OCI-LY7 (cell line): ENCODE measurements at regions not wholly inside any gene's neighbourhood (a gene's known extent, or its start where the extent isn't known, plus 50 kb on each side); places are given as distances from the start of the nearest gene placed in this dataset.

Experiments used
- BruUV-seq: library from RNA; stranded (reverse); fragments of 400-500 nt; replicated peaks from 2 replicates; lab custom pipeline; 2021; lab: Mats Ljungman, UMichigan
- CTCF ChIA-PET: fragments of 300-600 bp; sonication (Branson Sonifier 250); formaldehyde crosslinking; loops from one replicate; lab custom pipeline; 2022; ENCODE audit warnings: antibody characterized with exemption; ENCODE audit not compliant: unreplicated experiment; lab: Charles Lee
- POLR2A ChIA-PET: fragments of 300-600 bp; sonication (Branson Sonifier 250); formaldehyde crosslinking; loops from one replicate; lab custom pipeline; 2022; ENCODE audit warnings: antibody characterized with exemption; lab: Charles Lee
- DNase-seq: peaks from one replicate; pipeline ENCODE4 v3.0.0-alpha.2; 2015; ENCODE audit warnings: low spot score
- H2AFZ ChIP-seq: fragments of 200-600 bp; sonication (generic), shearing (Covaris generic); 2 replicates; pipeline ENCODE4 v1.6.1; 2014; ENCODE audit warnings: mild to moderate bottlenecking, antibody characterized with exemption, low read length, moderate library complexity
- H3K27ac ChIP-seq: fragments of 200-600 bp; sonication (generic); 2 replicates; pipeline ENCODE4 v1.5.1; 2014; ENCODE audit warnings: mixed run types, low read depth, mild to moderate bottlenecking, moderate library complexity, low read length, inconsistent platforms; ENCODE audit not compliant: poor library complexity, severe bottlenecking
- H3K36me3 ChIP-seq: fragments of 200-600 bp; sonication (generic); 2 replicates; pipeline ENCODE4 v1.6.1; 2014; ENCODE audit warnings: mild to moderate bottlenecking, antibody characterized with exemption, low read length, moderate library complexity, mixed read lengths; ENCODE audit not compliant: insufficient read depth
- H3K4me1 ChIP-seq: fragments of 200-600 bp; sonication (generic); 2 replicates; pipeline ENCODE4 v1.5.1; 2014; ENCODE audit warnings: mild to moderate bottlenecking, low read length; ENCODE audit not compliant: insufficient read depth, poor library complexity, severe bottlenecking
- H3K4me2 ChIP-seq: fragments of 200-600 bp; sonication (generic); 2 replicates; pipeline ENCODE4 v1.6.1; 2014; ENCODE audit warnings: mild to moderate bottlenecking, low read length
- H3K4me3 ChIP-seq: fragments of 200-600 bp; sonication (generic); 2 replicates; pipeline ENCODE4 v1.5.1; 2014; ENCODE audit warnings: mild to moderate bottlenecking, low read depth, low read length; ENCODE audit not compliant: poor library complexity, severe bottlenecking
- H3K79me2 ChIP-seq: fragments of 200-600 bp; sonication (generic); 2 replicates; pipeline ENCODE4 v1.6.1; 2016; ENCODE audit warnings: low read depth, mild to moderate bottlenecking, low read length, moderate library complexity, mixed read lengths; ENCODE audit not compliant: insufficient read depth
- H3K9me2 ChIP-seq: fragments of 200-600 bp; sonication (generic); 2 replicates; pipeline ENCODE4 v1.6.1; 2016; ENCODE audit warnings: mild to moderate bottlenecking, low read length, mixed read lengths; ENCODE audit not compliant: insufficient read depth
- H3K9me3 ChIP-seq: fragments of 200-600 bp; sonication (generic); 2 replicates; pipeline ENCODE4 v1.6.1; 2014; ENCODE audit warnings: mild to moderate bottlenecking, mixed run types, low read length, mixed read lengths
- H4K20me1 ChIP-seq: fragments of 200-600 bp; sonication (generic); 2 replicates; pipeline ENCODE4 v1.6.1; 2014; ENCODE audit warnings: mild to moderate bottlenecking, antibody characterized with exemption, low read length, moderate library complexity, mixed read lengths; ENCODE audit not compliant: insufficient read depth
- CTCF ChIP-seq: fragments of 200-600 bp; sonication (generic); conservative IDR thresholded peaks from 2 replicates; pipeline ENCODE4 v1.5.1; 2014; ENCODE audit warnings: mild to moderate bottlenecking, antibody characterized with exemption, low read length, moderate library complexity, mixed read lengths
- EZH2phosphoT487 ChIP-seq: fragments of 200-600 bp; sonication (generic); IDR thresholded peaks from 2 replicates; pipeline ENCODE4 v1.6.1; 2018; ENCODE audit warnings: low read depth, borderline replicate concordance, mild to moderate bottlenecking, mixed run types, antibody characterized with exemption, low read length, moderate library complexity, mixed read lengths
- intact Hi-C: fragments of 100-400 bp; cut with micrococcal nuclease; formaldehyde crosslinking; loops from one replicate; pipeline ENCODE4 v1.10.0; 2022; ENCODE audit not compliant: unreplicated experiment

GRCh38 chr1:30164693-30165092 is 558.7 kb downstream of the MATN1 start:
- intact Hi-C loops: no loop called here
- Histone ChIP-seq H3K9me2 (no peaks in the 10 kb centered on the region), H2AFZ (no peak overlapping the region), H3K4me2 (no peak overlapping the region), H3K4me3 (no peak overlapping the region), H3K36me3 (no peaks in the 10 kb centered on the region), H3K4me1 (no peaks in the 10 kb centered on the region), H3K27ac (no peak overlapping the region), H3K9me3 (no peaks in the 10 kb centered on the region), H3K79me2 (no peaks in the 10 kb centered on the region), H4K20me1 (no peaks in the 10 kb centered on the region)
- no peak for DNase-seq
- ChIA-PET CTCF (no interaction called here), POLR2A (no interaction called here)
- TF ChIP-seq CTCF (no peak), EZH2phosphoT487 (no peak)
- BruUV-seq: no TSS peak

- H3K36me3 ChIP-seq: no peaks in the 10 kb centered on the region
- H3K4me3 ChIP-seq: no peak overlapping the region
- no peak overlapping the region for H3K27ac ChIP-seq
- no TSS peak for BruUV-seq
- no peak overlapping the region for H2AFZ ChIP-seq
- no peaks in the 10 kb centered on the region for H3K79me2 ChIP-seq
- H3K4me2 ChIP-seq: no peak overlapping the region
- ChIA-PET POLR2A (no interaction called here), CTCF (no interaction called here)
- H3K9me2 ChIP-seq: no peaks in the 10 kb centered on the region
- no peaks in the 10 kb centered on the region for H4K20me1 ChIP-seq
- TF ChIP-seq EZH2phosphoT487 (no peak), CTCF (no peak)
- H3K4me1 ChIP-seq: no peaks in the 10 kb centered on the region
- intact Hi-C loops: no loop called here
- H3K9me3 ChIP-seq: no peaks in the 10 kb centered on the region
- no peak for DNase-seq
These were observed 560.8 kb downstream of the MATN1 start for GRCh38 chr1:30162565-30162964.

- no peaks in the 10 kb centered on the region for H3K79me2 ChIP-seq
- H4K20me1 ChIP-seq: no peaks in the 10 kb centered on the region
- H3K4me3 ChIP-seq: no peak overlapping the region
- no peaks in the 10 kb centered on the region for H3K9me3 ChIP-seq
- TF ChIP-seq EZH2phosphoT487 (no peak), CTCF (no peak)
- H3K36me3 ChIP-seq: no peaks in the 10 kb centered on the region
- CTCF ChIA-PET: no interaction called here
- no peak overlapping the region for H3K27ac ChIP-seq
- POLR2A ChIA-PET: no interaction called here
- intact Hi-C loops: no loop called here
- no peak overlapping the region for H2AFZ ChIP-seq
- no peaks in the 10 kb centered on the region for H3K4me1 ChIP-seq
- no TSS peak for BruUV-seq
- no peaks in the 10 kb centered on the region for H3K9me2 ChIP-seq
- H3K4me2 ChIP-seq: no peak overlapping the region
- no peak for DNase-seq
These were observed 561.4 kb downstream of the MATN1 start for GRCh38 chr1:30161953-30162352.
